HCT116 (cell line): ENCODE measurements at regions not wholly inside any gene's neighbourhood (a gene's known extent, or its start where the extent isn't known, plus 50 kb on each side); places are given as distances from the start of the nearest gene placed in this dataset.

Experiments used
- ATAC-seq: fragments of 200-7000 bp; cut with Tn5 transposase; 2 replicates; pipeline ENCODE4 v1.9.1; 2020; ENCODE audit warnings: mild to moderate bottlenecking, moderate library complexity
- BruUV-seq: library from RNA; stranded (reverse); fragments of 400-500 nt; replicated peaks from 2 replicates; lab custom pipeline; 2021; lab: Mats Ljungman, UMichigan
- CTCF ChIA-PET: fragments of 300-600 bp; sonication (Branson Sonifier 250); formaldehyde crosslinking; loops from one replicate; lab custom pipeline; 2021; ENCODE audit warnings: antibody characterized with exemption; lab: Charles Lee
- POLR2A ChIA-PET: fragments of 300-600, 350-600 bp; sonication (Branson Sonifier 250); formaldehyde crosslinking; loops from one replicate; lab custom pipeline; 2021; ENCODE audit warnings: antibody characterized with exemption; lab: Charles Lee
- RAD21 ChIA-PET, 2 experiments: fragments of 300-600 bp; sonication (Branson Sonifier 250); formaldehyde crosslinking; loops; one replicate each; lab custom pipeline; 2023; ENCODE audit warnings: low total read pairs in 2 of 2; ENCODE audit not compliant: uncharacterized antibody in 2 of 2, unreplicated experiment in 2 of 2, low non-redundant PET in 1 of 2; lab: Charles Lee
- DNase-seq: peaks from one replicate; pipeline ENCODE4 v3.0.0-alpha.2; 2010; ENCODE audit warnings: low read depth, low spot score
- H2AFZ ChIP-seq: fragments of 200-600 bp; shearing (Covaris generic), sonication (generic); 2 replicates; pipeline ENCODE4 v1.6.1; 2017; ENCODE audit warnings: low read depth, mixed run types, mixed read lengths, antibody characterized with exemption, low read length; ENCODE audit not compliant: poor library complexity, severe bottlenecking
- H3K27ac ChIP-seq: 2 replicates; pipeline ENCODE4 v1.5.1; 2012; ENCODE audit warnings: low read depth, low read length
- H3K27me3 ChIP-seq: fragments of 200-600 bp; sonication (generic); 2 replicates; pipeline ENCODE4 v1.6.1; 2016; ENCODE audit warnings: mixed run types, low read length, mixed read lengths; ENCODE audit not compliant: insufficient read depth
- H3K36me3 ChIP-seq, 2 experiments: fragments of 200-500 bp in 1 of 2; fragments of 200-600 bp in 1 of 2; sonication (Bioruptor generic) in 1 of 2; sonication (generic) in 1 of 2; 2 replicates each; pipeline versions ENCODE4 v1.5.1 to v1.6.1; 2014 to 2016; ENCODE audit warnings: low read length in 2 of 2, inconsistent platforms in 1 of 2, mixed read lengths in 1 of 2, mixed run types in 1 of 2; ENCODE audit not compliant: insufficient read depth in 2 of 2, control insufficient read depth in 1 of 2
- H3K4me1 ChIP-seq, 2 experiments: fragments of 200-600 bp in 1 of 2; sonication (generic) in 1 of 2; 2 replicates each; pipeline versions ENCODE4 v1.5.1 to v1.6.1; 2012 to 2017; ENCODE audit warnings: low read length in 2 of 2, inconsistent platforms in 1 of 2, mild to moderate bottlenecking in 1 of 2, mixed read lengths in 1 of 2, mixed run types in 1 of 2, moderate library complexity in 1 of 2; ENCODE audit not compliant: insufficient read depth in 2 of 2, control insufficient read depth in 1 of 2
- H3K4me2 ChIP-seq: fragments of 200-600 bp; sonication (generic); 2 replicates; pipeline ENCODE4 v1.6.1; 2017; ENCODE audit warnings: mixed run types, low read length, mixed read lengths
- H3K4me3 ChIP-seq, 2 experiments: fragments of 200-600 bp in 1 of 2; sonication (generic) in 1 of 2; replicated peaks in 1 of 2; 2 replicates each; pipeline ENCODE4 v1.5.1; 2011 to 2016; ENCODE audit warnings: low read length in 2 of 2, control low read depth in 1 of 2, low read depth in 1 of 2, mild to moderate bottlenecking in 1 of 2, mixed read lengths in 1 of 2, mixed run types in 1 of 2
- H3K79me2 ChIP-seq: fragments of 200-600 bp; sonication (generic); 2 replicates; pipeline ENCODE4 v1.6.1; 2017; ENCODE audit warnings: mild to moderate bottlenecking, mixed run types, low read length, moderate library complexity, mixed read lengths; ENCODE audit not compliant: insufficient read depth
- H3K9ac ChIP-seq: fragments of 200-600 bp; sonication (generic); 2 replicates; pipeline ENCODE4 v1.6.1; 2016; ENCODE audit warnings: low read length, mixed read lengths
- H3K9me2 ChIP-seq: fragments of 200-600 bp; sonication (generic), shearing (Covaris generic); 2 replicates; pipeline ENCODE4 v1.6.1; 2017; ENCODE audit warnings: mixed run types, mild to moderate bottlenecking, moderate library complexity; ENCODE audit not compliant: insufficient read depth
- H3K9me3 ChIP-seq, 2 experiments: fragments of 200-500 bp in 1 of 2; fragments of 200-600 bp in 1 of 2; sonication (Bioruptor generic) in 1 of 2; sonication (generic) in 1 of 2; 2 replicates each; pipeline ENCODE4 v1.6.1; 2014 to 2017; ENCODE audit warnings: low read length in 2 of 2, mixed read lengths in 2 of 2, inconsistent platforms in 1 of 2, low read depth in 1 of 2, mild to moderate bottlenecking in 1 of 2, mixed run types in 1 of 2, moderate library complexity in 1 of 2; ENCODE audit not compliant: control insufficient read depth in 1 of 2, insufficient read depth in 1 of 2
- H4K20me1 ChIP-seq: fragments of 200-600 bp; sonication (generic), shearing (Covaris generic); 2 replicates; pipeline ENCODE4 v1.6.1; 2017; ENCODE audit warnings: mixed run types, mild to moderate bottlenecking, moderate library complexity; ENCODE audit not compliant: insufficient read depth
- ELF1 ChIP-seq: IDR thresholded peaks from 2 replicates; pipeline ENCODE4 v1.6.1; 2012; ENCODE audit warnings: low read depth, borderline replicate concordance
- POLR2A ChIP-seq: IDR thresholded peaks from 2 replicates; pipeline ENCODE4 v1.7.0; 2011; ENCODE audit warnings: borderline replicate concordance; ENCODE audit not compliant: insufficient read depth, insufficient read length; ENCODE audit errors: extremely low read depth
- SIN3A ChIP-seq: IDR thresholded peaks from 2 replicates; pipeline ENCODE4 v1.6.1; 2012; ENCODE audit warnings: low read depth
- YY1 ChIP-seq: IDR thresholded peaks from 2 replicates; pipeline ENCODE4 v1.6.1; 2011; ENCODE audit warnings: low read length, low read depth, moderate library complexity, mild to moderate bottlenecking; ENCODE audit not compliant: insufficient replicate concordance; ENCODE audit errors: extremely low read depth
- intact Hi-C: fragments of 100-400 bp; cut with micrococcal nuclease; formaldehyde crosslinking; loops from 2 replicates; pipeline ENCODE4 v1.10.0; 2022
- TF ChIP-seq, protein P1 (sequence below): IDR thresholded peaks from 2 replicates; pipeline ENCODE4 v1.6.1; 2012
- TF ChIP-seq, protein P2 (sequence below): IDR thresholded peaks from 2 replicates; pipeline ENCODE4 v1.6.1; 2012; ENCODE audit warnings: low read depth

DNA sequence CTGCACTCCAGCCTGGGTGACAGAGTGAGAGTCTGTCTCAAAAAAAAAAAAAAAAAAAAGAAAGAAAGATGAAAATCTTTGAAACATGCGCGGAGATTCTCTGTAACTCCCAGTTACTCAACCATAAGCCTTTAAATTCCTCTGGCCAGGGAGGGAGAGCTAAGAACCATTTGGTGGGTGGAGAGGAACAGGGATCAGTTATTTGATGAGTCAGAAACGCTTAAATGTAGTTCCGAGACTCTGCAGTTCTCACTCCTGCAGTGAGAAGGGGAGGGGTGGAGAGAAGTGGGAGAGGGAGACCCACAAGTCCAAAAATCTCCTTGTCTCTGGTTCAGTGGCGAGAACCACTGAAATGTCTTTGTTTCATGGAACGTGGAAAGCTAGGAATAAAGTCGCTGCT is 266.7 kb downstream of the SOX9 start (continued):
- TF ChIP-seq ELF1 (no peak), YY1 (peak; percentile 51)

DNA sequence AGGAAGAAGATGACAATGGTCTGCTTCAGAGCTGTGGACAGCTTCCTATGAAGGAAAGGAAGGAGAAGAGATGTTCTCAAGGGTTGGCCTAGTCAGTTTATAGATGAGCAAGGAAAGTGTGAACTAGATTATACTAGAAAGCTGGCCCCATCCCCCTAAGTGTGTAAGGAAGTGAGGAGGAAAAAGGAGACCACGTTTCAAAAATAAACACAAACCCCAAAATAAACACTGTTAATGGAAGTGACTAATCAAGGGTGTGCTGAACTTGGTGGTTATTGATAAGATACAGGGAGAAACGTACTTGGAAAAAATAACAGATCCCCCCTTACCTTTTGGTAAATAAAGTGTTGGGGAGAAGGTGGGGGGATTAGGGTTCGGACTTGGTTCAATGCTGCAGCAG is 267.1 kb downstream of the SOX9 start:
- ChIA-PET POLR2A (interaction anchor here (0.7 to 1.7 kb wide), 5 partner anchors 8 to 267 kb away, joined by 3 to 7 read pairs (median 6); partner anchors contain the start of gene SOX9), CTCF (interaction anchor here (0.7 to 1.2 kb wide), 4 partner anchors 43 to 267 kb away, joined by 3 to 4 read pairs (median 4); partner anchors contain the start of gene SOX9), RAD21 (no interaction called here)
- no peaks in the 10 kb centered on the region for H4K20me1 ChIP-seq
- intact Hi-C loops, result loop anchor here (5.0 kb wide), 1 partner anchor 261 kb away; no protein-coding TSS in a partner anchor
- peak overlapping the region; percentile 76 for H3K27ac ChIP-seq
- H3K9me2 ChIP-seq, result no peaks in the 10 kb centered on the region
- H3K36me3 ChIP-seq, result no peaks in the 10 kb centered on the region
- no peaks in the 10 kb centered on the region for H3K79me2 ChIP-seq
- H3K9me3 ChIP-seq, result no peaks in the 10 kb centered on the region
- DNase-seq, result no peak
- no peaks in the 10 kb centered on the region for H3K27me3 ChIP-seq
- TSS peak; percentile 39 for BruUV-seq
- no peak for ATAC-seq
- peak overlapping the region; percentile 41 for H3K9ac ChIP-seq
- TF ChIP-seq, protein P1, sequence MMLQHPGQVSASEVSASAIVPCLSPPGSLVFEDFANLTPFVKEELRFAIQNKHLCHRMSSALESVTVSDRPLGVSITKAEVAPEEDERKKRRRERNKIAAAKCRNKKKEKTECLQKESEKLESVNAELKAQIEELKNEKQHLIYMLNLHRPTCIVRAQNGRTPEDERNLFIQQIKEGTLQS, result no peak
- TF ChIP-seq, protein P2, sequence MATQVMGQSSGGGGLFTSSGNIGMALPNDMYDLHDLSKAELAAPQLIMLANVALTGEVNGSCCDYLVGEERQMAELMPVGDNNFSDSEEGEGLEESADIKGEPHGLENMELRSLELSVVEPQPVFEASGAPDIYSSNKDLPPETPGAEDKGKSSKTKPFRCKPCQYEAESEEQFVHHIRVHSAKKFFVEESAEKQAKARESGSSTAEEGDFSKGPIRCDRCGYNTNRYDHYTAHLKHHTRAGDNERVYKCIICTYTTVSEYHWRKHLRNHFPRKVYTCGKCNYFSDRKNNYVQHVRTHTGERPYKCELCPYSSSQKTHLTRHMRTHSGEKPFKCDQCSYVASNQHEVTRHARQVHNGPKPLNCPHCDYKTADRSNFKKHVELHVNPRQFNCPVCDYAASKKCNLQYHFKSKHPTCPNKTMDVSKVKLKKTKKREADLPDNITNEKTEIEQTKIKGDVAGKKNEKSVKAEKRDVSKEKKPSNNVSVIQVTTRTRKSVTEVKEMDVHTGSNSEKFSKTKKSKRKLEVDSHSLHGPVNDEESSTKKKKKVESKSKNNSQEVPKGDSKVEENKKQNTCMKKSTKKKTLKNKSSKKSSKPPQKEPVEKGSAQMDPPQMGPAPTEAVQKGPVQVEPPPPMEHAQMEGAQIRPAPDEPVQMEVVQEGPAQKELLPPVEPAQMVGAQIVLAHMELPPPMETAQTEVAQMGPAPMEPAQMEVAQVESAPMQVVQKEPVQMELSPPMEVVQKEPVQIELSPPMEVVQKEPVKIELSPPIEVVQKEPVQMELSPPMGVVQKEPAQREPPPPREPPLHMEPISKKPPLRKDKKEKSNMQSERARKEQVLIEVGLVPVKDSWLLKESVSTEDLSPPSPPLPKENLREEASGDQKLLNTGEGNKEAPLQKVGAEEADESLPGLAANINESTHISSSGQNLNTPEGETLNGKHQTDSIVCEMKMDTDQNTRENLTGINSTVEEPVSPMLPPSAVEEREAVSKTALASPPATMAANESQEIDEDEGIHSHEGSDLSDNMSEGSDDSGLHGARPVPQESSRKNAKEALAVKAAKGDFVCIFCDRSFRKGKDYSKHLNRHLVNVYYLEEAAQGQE, result no peak
- no peak for TF ChIP-seq POLR2A
- no peak for TF ChIP-seq SIN3A
- peaks cover 87 to 95% of the 10 kb centered on the region in 2 experiments for H3K4me1 ChIP-seq
- peak overlapping the region in 1 of 2 experiments; percentile 3; a peak in 1 of 4 replicates for H3K4me3 ChIP-seq
- peak overlapping the region; percentile 70 for H3K4me2 ChIP-seq
- peak overlapping the region; percentile 3 for H2AFZ ChIP-seq
